ENCODE measurements at regions not wholly inside any gene's neighbourhood (a gene's known extent, or its start where the extent isn't known, plus 50 kb on each side); places are given as distances from the start of the nearest gene placed in this dataset.
"Not testable (repeated sequence)": the region's sequence is repeated elsewhere in the genome, so short reads cannot be mapped to it uniquely, and the experiment has no call there.

- intact Hi-C loops (cut with DNase I): no loop called here
- no peaks in the 10 kb centered on the region for H3K4me1 ChIP-seq
- H3K36me3 ChIP-seq: no peaks in the 10 kb centered on the region
- H3K9me3 ChIP-seq: no peaks in the 10 kb centered on the region
- TF ChIP-seq, protein P1, sequence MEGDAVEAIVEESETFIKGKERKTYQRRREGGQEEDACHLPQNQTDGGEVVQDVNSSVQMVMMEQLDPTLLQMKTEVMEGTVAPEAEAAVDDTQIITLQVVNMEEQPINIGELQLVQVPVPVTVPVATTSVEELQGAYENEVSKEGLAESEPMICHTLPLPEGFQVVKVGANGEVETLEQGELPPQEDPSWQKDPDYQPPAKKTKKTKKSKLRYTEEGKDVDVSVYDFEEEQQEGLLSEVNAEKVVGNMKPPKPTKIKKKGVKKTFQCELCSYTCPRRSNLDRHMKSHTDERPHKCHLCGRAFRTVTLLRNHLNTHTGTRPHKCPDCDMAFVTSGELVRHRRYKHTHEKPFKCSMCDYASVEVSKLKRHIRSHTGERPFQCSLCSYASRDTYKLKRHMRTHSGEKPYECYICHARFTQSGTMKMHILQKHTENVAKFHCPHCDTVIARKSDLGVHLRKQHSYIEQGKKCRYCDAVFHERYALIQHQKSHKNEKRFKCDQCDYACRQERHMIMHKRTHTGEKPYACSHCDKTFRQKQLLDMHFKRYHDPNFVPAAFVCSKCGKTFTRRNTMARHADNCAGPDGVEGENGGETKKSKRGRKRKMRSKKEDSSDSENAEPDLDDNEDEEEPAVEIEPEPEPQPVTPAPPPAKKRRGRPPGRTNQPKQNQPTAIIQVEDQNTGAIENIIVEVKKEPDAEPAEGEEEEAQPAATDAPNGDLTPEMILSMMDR (IDR thresholded peaks at IDR 0.05): no peak
- no peaks in the 10 kb centered on the region for H3K27me3 ChIP-seq
- DNase-seq (ENCODE audit: extremely low spot score in 2 of 2): no peak
- no peak overlapping the region for H3K27ac ChIP-seq
- no peak overlapping the region for H3K4me3 ChIP-seq
Measured at GRCh38 chr11:109512680-109513079, 90.7 kb downstream of the C11orf87 start.

GRCh38 chr11:109514313-109515018 lies 92.5 kb downstream of the C11orf87 start:
- TF ChIP-seq, protein P1 (IDR thresholded peaks at IDR 0.05): no peak
- TF ChIP-seq POLR2AphosphoS5 (IDR thresholded peaks at IDR 0.05; ENCODE audit: insufficient read depth in 1 of 2, low read depth in 1 of 2) (no peak), POLR2A (IDR thresholded peaks at IDR 0.05) (no peak)
- H3K27me3 ChIP-seq: no peaks in the 10 kb centered on the region

GRCh38 chr11:109519253-109519652 lies 97.3 kb downstream of the C11orf87 start:
- H3K36me3 ChIP-seq: no peaks in the 10 kb centered on the region
- no peaks in the 10 kb centered on the region for H3K27me3 ChIP-seq
- H3K4me1 ChIP-seq: no peaks in the 10 kb centered on the region
- intact Hi-C loops (cut with DNase I): no loop called here
- H3K27ac ChIP-seq: no peak overlapping the region
- TF ChIP-seq, protein P1 (IDR thresholded peaks at IDR 0.05): no peak
- TF ChIP-seq POLR2AphosphoS5 (IDR thresholded peaks at IDR 0.05; ENCODE audit: insufficient read depth in 1 of 2, low read depth in 1 of 2) (no peak), POLR2A (IDR thresholded peaks at IDR 0.05) (no peak)
- no peak overlapping the region for H3K4me3 ChIP-seq
- DNase-seq (ENCODE audit: extremely low spot score in 2 of 2): no peak
- no peaks in the 10 kb centered on the region for H3K9me3 ChIP-seq

More at GRCh38 chr11:109514313-109515018, 92.5 kb downstream of the C11orf87 start:
- no peaks in the 10 kb centered on the region for H3K4me1 ChIP-seq
- H3K36me3 ChIP-seq: no peaks in the 10 kb centered on the region
- intact Hi-C loops (cut with DNase I): no loop called here
- no peak overlapping the region for H3K27ac ChIP-seq
- H3K9me3 ChIP-seq: no peaks in the 10 kb centered on the region
- no peak for DNase-seq (ENCODE audit: extremely low spot score in 2 of 2)
- H3K4me3 ChIP-seq: no peak overlapping the region

DNA sequence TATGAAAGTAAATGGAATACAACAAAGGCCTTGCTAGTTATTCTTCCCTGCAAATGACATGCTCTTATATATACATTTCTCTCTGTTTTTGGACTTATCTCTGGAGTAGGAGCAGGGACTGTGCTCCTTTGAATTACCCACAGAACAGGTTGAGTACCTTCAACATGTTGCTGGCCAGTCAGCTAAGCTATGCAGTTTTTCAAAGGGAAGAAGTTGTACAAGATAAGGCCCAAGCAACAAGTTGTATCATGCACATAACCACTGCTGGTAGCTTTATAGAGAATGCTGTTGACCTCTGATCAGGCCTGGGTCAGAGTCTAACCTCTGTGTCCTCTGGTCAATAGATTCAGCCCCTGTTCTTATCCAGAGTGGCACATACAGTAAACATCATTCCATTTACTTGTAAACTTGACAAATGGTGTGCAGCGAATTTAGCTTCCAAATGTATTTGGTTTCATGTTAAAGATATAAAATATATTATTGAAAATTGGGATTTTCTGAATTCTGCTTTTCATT lies 99.6 kb downstream of the C11orf87 start:
- Histone ChIP-seq H3K36me3 (no peaks in the 10 kb centered on the region), H3K27me3 (no peaks in the 10 kb centered on the region), H3K4me3 (no peak overlapping the region), H3K4me1 (no peaks in the 10 kb centered on the region), H3K27ac (no peak overlapping the region), H3K9me3 (no peaks in the 10 kb centered on the region)
- no peak for DNase-seq (ENCODE audit: extremely low spot score in 2 of 2)
- no peak for TF ChIP-seq POLR2A (IDR thresholded peaks at IDR 0.05)
- TF ChIP-seq POLR2AphosphoS5 (IDR thresholded peaks at IDR 0.05; ENCODE audit: insufficient read depth in 1 of 2, low read depth in 1 of 2): no peak
- TF ChIP-seq, protein P1 (IDR thresholded peaks at IDR 0.05): no peak
- intact Hi-C loops (cut with DNase I): no loop called here

GRCh38 chr11:109522116-109522755 lies 100.2 kb downstream of the C11orf87 start:
- Histone ChIP-seq H3K27ac (no peak overlapping the region), H3K27me3 (no peaks in the 10 kb centered on the region), H3K36me3 (no peaks in the 10 kb centered on the region), H3K9me3 (no peaks in the 10 kb centered on the region), H3K4me3 (no peak overlapping the region), H3K4me1 (no peaks in the 10 kb centered on the region)
- intact Hi-C loops (cut with DNase I): no loop called here
- no peak for DNase-seq (ENCODE audit: extremely low spot score in 2 of 2)
- TF ChIP-seq, protein P1 (IDR thresholded peaks at IDR 0.05): no peak
- TF ChIP-seq POLR2AphosphoS5 (IDR thresholded peaks at IDR 0.05; ENCODE audit: insufficient read depth in 1 of 2, low read depth in 1 of 2) (no peak), POLR2A (IDR thresholded peaks at IDR 0.05) (no peak)

DNA sequence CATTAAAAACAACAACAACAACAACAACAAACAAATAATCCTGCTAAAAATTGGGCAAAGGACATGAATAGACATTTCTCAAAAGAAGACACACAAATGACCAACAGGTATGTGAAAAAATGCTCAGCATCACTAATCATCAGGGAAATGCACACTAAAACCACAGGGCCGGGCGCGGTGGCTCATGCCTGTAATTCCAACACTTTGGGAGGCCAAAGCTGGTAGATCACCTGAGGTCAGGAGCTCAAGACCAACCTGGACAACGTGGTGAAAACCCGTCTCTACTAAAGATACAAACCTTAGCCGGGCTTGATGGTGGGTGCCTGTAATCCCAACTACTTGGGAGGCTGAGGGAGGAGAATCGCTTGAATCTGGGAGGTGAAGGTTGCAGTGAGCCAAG lies 103.6 kb downstream of the C11orf87 start:
- H3K27ac ChIP-seq; H3K4me1 ChIP-seq; intact Hi-C loops (cut with DNase I); H3K4me3 ChIP-seq; H3K9me3 ChIP-seq; DNase-seq (ENCODE audit: extremely low spot score in 2 of 2); H3K36me3 ChIP-seq; H3K27me3 ChIP-seq: not testable (repeated sequence)
